Skin epidermis (tissue), 12 donors: ENCODE measurements at regions not wholly inside any gene's neighbourhood (a gene's known extent, or its start where the extent isn't known, plus 50 kb on each side); places are given as distances from the start of the nearest gene placed in this dataset.
"Not testable (repeated sequence)": the region's sequence is repeated elsewhere in the genome, so short reads cannot be mapped to it uniquely, and the experiment has no call there.

Experiments used
- H3K27ac ChIP-seq, 21 experiments: fragments of 200-600 bp; sonication (generic) in 11 of 21; one replicate each; pipeline ENCODE4 v1.5.0; 2020; ENCODE audit warnings: mild to moderate bottlenecking in 3 of 21, inconsistent platforms in 2 of 21, moderate library complexity in 2 of 21
- H3K4me3 ChIP-seq, 7 experiments: fragments of 200-600 bp; sonication (generic) in 2 of 7; one replicate each; pipeline ENCODE4 v1.5.0; 2020; ENCODE audit warnings: inconsistent platforms in 2 of 7, mild to moderate bottlenecking in 2 of 7, moderate library complexity in 1 of 7

DNA sequence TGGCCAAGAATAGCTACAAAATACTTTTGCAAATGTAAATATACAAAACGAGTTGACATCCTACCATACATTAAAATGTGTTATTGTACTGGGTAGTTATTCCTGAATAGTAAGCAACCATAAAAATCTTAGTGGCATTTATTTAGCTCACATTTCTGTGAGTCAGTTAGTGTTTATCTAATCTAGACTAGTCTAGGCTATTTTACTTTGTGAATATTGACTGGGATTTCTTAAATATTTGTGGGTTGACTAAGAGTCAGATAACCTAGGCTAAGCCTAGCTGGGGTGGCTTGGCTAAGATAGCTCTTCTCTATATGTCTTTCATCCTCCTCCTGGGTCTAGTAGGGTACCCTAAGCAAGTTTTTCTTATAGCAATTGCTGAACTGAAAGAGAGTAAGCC is 543.8 kb upstream of the DIAPH2 start:
- Histone ChIP-seq H3K4me3 (no peak overlapping the region), H3K27ac (no peak overlapping the region)

- H3K4me3 ChIP-seq: no peak overlapping the region
- H3K27ac ChIP-seq: no peak overlapping the region
Measured at GRCh38 chrX:96147681-96148080, 537.0 kb upstream of the DIAPH2 start.

- Histone ChIP-seq H3K27ac (no peak overlapping the region), H3K4me3 (no peak overlapping the region)
Measured at GRCh38 chrX:96170626-96171025, 514.0 kb upstream of the DIAPH2 start.

- Histone ChIP-seq H3K27ac (no peak overlapping the region), H3K4me3 (no peak overlapping the region)
Measured at GRCh38 chrX:96176921-96177320, 507.7 kb upstream of the DIAPH2 start.

GRCh38 chrX:96181605-96182004 is 503.0 kb upstream of the DIAPH2 start:
- Histone ChIP-seq H3K27ac (no peak overlapping the region), H3K4me3 (no peak overlapping the region)

- no peak overlapping the region for H3K27ac ChIP-seq
- no peak overlapping the region for H3K4me3 ChIP-seq
Measured at GRCh38 chrX:96182366-96182765, 502.3 kb upstream of the DIAPH2 start.

DNA sequence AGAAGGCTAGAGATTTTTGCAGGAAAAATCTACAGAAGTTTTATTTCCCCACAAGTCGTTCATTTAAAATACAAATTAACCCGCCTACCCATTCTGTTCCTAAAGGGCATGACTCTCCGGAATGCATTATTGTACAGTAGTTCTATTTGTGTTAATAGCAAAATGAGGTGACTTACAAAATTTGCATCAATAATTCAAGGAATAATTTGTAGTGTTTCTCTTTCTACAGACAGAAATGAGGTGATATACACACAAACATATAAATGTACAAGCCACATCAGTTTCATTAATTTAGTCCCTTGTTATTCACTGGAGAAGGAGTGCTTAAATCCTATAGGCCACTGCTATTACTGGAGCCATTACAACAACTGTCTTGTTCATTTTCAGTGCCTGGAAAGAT is 501.3 kb upstream of the DIAPH2 start:
- Histone ChIP-seq H3K4me3 (no peak overlapping the region), H3K27ac (no peak overlapping the region)

DNA sequence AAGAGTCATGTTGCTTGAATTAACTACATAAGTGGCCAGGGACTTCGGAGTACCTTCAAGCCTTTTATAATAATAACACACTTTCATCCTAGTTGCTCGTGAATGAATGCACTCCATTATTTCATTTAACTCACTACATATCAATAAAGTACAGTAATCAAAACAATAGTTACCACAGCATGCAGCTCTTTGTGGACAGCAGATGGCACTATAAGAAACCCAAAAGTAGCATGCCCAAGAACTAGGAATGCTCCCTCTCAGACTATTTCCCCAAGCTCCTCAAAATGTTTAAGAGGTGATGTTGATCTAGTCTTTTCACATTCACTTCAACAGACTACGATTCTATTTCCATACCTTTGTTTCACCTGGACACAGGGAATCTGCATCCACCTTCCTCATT is 500.8 kb upstream of the DIAPH2 start:
- H3K4me3 ChIP-seq: no peak overlapping the region
- no peak overlapping the region for H3K27ac ChIP-seq

- Histone ChIP-seq H3K27ac (no peak overlapping the region), H3K4me3 (no peak overlapping the region)
Measured at GRCh38 chrX:96204928-96205327, 479.7 kb upstream of the DIAPH2 start.

DNA sequence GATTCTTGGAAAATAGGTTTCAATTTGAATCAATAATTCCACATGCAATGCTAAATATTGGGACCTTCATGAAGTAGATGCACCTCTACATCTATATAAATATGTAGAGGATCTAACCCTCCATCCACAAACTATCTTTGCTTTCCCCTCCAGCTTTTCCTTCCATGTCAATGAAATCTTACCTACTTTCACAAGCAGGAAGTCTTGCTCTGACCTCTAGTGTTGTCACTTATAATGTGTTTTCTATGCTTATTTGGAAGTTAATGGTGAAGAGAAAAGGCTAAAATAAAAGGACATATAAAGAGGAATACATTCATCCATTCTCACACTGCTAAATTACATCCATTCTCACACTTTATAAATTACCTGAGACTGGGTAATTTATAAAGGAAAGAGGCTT is 472.7 kb upstream of the DIAPH2 start:
- no peak overlapping the region for H3K4me3 ChIP-seq
- H3K27ac ChIP-seq: no peak overlapping the region

GRCh38 chrX:96214681-96215080 is 470.0 kb upstream of the DIAPH2 start:
- not testable (repeated sequence) for H3K27ac ChIP-seq, H3K4me3 ChIP-seq

DNA sequence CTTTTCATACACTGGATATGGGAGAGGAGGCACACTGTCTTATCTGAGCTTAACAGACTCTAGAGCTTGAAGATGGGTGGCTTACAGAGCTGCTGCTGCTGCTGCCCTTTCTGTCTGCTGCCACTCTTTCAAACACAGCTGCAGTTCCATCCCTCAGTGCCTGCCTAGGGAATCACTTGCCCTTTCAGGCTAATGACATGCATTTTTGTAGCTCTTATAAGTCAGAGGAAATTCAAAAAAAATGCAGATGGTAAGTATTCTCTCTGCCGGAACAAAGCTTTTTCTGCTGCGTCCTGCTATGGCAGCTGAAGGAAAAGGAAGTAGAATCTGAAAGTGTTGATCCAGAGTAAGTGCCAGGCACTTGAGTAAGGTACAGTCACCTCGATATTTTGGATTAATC is 460.4 kb upstream of the DIAPH2 start:
- H3K27ac ChIP-seq: no peak overlapping the region

GRCh38 chrX:96244955-96245354 is 439.7 kb upstream of the DIAPH2 start:
- no peak overlapping the region for H3K27ac ChIP-seq
- no peak overlapping the region for H3K4me3 ChIP-seq

More for the DNA sequence above, 460.4 kb upstream of the DIAPH2 start:
- no peak overlapping the region for H3K4me3 ChIP-seq

DNA sequence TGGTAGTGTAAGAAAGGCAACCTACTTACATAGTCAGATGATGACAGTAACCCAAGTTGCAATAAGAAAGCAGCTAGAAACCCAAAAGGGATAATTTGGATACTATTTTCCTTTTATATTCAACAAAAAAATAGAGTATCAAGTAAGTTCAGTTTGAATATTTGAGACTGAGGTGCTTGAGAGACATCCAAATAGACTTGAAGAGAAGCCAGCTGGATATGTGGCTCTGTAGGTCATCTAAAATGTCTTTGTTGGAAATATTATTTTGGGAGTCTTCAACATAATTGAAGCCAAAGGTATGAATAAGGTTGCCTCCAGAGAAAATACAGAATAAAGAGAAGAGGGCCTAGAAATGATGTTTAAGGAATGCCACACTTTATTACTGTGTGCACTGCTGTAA is 438.2 kb upstream of the DIAPH2 start:
- Histone ChIP-seq H3K4me3 (no peak overlapping the region), H3K27ac (no peak overlapping the region)
